ENCODE measurements at regions not wholly inside any gene's neighbourhood (a gene's known extent, or its start where the extent isn't known, plus 50 kb on each side); places are given as distances from the start of the nearest gene placed in this dataset.

DNA sequence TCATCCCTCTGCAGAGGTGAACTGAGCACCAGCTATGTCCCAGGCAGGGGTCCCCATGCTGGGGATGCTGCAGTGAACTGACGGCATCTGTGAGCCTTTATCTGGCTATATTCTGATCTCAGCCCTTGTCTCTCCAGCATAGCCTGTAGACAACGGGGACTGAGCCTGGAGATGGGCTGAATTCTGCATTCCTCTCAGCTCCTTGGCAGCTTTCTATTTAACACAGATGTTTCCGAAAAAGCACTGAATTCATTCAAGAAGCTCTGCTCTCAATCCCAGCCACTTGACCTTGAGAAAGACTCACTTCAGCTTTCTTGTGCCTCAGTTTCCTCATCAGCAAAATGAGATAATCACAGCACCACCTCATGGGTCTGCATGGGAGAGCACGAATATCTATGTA lies 204.4 kb upstream of the PMEPA1 start:
- DNase-seq (ENCODE audit: low read depth): no peak

DNA sequence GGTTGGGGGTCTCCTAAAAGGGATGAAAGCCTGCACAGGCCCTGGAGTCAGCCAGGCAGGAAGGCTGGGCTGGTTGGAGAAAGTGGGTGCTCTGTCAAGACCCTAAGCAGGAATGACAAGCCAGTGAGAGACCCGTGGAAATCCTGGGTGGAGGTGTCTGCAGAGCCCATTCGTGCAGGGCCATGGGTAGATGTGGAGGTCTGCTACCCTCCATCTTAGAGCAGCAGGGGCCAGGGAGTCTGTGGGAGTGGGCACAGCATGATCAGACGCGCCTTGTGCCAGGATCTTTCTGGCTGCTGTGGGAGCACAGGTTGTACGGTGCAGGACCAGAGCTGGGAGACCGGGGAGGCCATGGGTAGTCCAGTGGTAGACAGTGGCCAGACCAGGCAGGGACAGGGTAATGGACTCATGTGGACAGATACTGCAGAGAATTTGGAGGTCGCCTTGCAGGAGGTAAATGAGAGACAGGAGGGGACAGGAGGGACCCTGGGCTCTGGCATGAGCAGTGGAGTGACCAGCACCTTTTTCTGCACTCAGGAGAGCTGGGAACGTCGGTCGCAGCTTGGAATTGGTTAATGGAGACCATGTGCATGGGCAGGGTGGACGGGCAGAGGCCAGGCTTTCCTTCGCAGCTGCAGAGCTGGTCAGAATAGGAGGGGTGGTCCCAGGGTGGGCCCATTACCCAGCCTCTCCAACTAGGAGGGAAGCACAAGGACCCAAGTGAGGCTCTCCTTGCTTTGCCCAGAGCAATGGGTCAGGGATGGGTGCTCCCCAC lies 203.5 kb upstream of the PMEPA1 start:
- DNase-seq (ENCODE audit: low read depth): no peak

- DNase-seq (ENCODE audit: low read depth): no peak
Measured at GRCh38 chr20:57912227-57912582, 202.4 kb upstream of the PMEPA1 start.

GRCh38 chr20:57911512-57912226 lies 201.9 kb upstream of the PMEPA1 start:
- no peak for DNase-seq (ENCODE audit: low read depth)

- DNase-seq (ENCODE audit: low read depth): no peak
Measured at GRCh38 chr20:57910716-57911115, 200.9 kb upstream of the PMEPA1 start.

GRCh38 chr20:57909763-57910331 lies 200.0 kb upstream of the PMEPA1 start:
- DNase-seq (ENCODE audit: low read depth): no peak

GRCh38 chr20:57908704-57909630 lies 199.2 kb upstream of the PMEPA1 start:
- no peak for DNase-seq (ENCODE audit: low read depth)

DNA sequence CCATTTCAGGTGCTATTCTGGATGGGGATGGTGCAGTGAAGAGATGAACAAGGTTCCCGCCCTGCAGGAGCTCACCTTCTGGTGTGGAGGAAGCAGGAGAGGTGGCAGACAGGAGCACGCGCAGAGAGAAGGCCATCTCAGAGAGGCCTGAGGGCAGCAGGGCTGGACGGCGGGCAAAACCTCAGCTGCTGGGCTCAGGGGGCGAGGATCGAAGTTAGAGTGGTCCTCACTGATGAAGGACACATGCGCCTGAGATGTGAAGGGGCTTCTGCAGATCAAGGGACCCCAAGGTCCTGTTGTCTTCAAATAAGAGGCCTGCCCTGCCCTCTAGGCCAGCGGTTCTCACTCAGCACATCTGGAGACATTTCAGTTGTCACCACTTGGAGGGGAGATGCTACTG lies 198.4 kb upstream of the PMEPA1 start:
- DNase-seq (ENCODE audit: low read depth): no peak

GRCh38 chr20:57907131-57908000 lies 197.6 kb upstream of the PMEPA1 start:
- no peak for DNase-seq (ENCODE audit: low read depth)

DNA sequence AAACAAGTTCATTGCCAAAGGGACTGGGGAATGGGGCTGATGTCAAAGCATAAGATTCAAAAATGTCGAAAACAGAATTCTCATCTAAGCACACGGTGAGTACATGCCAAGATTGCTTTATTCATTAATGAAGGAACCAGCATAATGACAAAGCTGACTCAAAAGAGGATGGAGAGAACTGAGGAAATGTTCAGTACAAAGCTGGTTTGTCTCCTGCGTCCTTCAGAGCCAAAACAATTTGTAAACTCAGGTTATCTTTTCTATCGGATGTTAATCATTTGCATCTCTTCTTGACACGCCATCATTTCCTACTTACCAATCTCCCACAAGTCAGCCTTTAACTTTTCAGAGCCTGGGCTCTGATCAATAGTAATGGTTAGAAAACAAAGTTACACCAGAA lies 195.6 kb upstream of the PMEPA1 start:
- no peak for DNase-seq (ENCODE audit: low read depth)

DNA sequence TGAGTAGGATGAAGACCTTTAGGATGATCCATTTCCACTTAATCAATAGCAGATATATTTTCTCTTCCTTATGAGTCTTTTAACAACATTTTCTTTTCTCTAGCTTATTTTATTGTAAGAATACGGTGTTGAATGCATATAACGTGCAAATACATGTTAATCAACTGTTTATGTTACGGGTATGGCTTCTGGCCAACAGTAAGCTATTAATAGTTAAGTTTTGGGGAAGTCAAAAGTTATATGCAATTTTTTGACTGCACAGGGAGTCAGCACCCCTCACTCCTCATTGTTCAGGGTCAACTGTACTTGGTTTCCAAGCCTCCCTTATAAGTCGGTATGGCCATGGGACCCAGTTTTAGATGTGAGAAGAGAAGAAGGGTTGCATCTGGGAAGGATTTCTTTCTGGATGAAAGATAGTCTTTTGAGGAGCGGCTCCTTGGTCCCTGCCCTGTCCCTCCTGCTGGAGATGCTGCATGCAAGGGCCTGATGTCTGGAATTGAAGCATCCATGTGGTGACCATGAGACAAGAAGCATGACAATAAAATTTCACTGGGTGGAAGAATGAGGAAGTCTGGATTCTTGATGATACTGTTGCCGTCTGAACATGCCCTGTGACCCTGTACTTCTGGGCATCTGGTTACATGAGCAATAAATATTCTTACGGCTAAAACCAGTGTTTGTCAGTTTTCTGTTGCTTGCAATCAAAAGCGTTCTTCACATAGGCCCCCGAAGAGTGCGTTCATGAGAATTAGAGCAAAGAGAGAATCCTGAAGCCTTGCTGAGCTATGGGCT lies 194.7 kb upstream of the PMEPA1 start:
- DNase-seq (ENCODE audit: low read depth): no peak

DNA sequence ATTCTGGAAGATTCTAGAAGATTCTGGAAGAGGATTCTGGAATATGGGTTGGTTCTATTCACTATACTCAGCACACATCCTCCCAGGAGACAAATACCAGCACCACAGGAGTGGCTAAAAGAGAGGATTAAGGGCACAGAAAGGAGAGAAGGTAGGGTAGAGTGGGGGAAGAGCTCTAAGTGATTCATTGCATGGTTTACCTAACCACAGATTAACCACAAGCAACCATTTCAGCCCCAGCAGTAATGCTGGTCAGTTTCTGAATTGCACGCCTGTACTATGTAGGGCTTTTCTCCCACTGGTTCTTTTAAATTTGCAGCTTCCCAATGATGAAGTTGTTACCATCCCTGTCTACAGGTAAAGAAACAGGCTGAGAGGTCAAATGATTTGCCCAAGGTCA lies 192.7 kb upstream of the PMEPA1 start:
- peak; percentile 48 for DNase-seq (ENCODE audit: low read depth)

DNA sequence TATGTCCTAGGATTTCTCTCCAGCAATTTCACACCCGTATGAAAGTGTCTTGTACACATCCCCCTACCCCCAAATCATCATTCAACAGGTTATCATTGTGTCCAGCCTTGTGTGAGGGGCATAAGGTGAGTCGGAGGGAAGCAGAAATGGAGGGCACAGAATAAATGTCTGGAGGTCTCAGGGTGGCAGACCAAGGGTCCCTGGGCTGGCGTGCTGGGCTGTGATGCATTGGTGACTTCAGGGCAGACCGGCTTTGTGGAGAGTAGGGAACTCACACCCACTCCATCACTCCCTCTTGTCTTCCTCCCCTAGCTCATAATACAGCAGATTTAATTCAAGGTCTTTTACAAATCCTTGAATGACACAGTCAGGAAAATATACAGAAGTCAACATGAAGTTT lies 191.7 kb upstream of the PMEPA1 start:
- DNase-seq (ENCODE audit: low read depth): no peak

- no peak for DNase-seq (ENCODE audit: low read depth)
Measured at GRCh38 chr20:57900226-57900905, 190.6 kb upstream of the PMEPA1 start.

DNA sequence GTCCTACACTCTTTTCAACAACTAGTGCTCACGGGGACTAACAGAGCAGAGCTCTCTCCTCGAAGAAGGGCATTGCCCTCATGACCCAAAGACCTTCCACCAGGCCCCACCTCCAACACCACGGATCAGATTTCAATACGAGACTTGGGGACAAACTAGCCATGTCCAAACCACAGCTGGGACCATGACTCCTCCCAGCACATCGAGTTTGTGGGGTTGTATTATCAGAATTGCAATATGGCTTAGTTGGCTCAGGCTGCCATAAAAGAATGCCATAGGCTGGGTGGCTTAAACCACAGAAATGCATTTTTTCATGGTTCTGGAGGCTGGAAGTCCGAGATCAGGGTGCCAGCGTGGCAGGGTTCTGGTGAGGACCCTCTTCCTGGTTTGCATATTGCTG lies 189.7 kb upstream of the PMEPA1 start:
- DNase-seq (ENCODE audit: low read depth): no peak

- DNase-seq (ENCODE audit: low read depth): no peak
Measured at GRCh38 chr20:57898332-57898731, 188.5 kb upstream of the PMEPA1 start.

GRCh38 chr20:57897891-57898290 lies 188.1 kb upstream of the PMEPA1 start:
- DNase-seq (ENCODE audit: low read depth): no peak

DNA sequence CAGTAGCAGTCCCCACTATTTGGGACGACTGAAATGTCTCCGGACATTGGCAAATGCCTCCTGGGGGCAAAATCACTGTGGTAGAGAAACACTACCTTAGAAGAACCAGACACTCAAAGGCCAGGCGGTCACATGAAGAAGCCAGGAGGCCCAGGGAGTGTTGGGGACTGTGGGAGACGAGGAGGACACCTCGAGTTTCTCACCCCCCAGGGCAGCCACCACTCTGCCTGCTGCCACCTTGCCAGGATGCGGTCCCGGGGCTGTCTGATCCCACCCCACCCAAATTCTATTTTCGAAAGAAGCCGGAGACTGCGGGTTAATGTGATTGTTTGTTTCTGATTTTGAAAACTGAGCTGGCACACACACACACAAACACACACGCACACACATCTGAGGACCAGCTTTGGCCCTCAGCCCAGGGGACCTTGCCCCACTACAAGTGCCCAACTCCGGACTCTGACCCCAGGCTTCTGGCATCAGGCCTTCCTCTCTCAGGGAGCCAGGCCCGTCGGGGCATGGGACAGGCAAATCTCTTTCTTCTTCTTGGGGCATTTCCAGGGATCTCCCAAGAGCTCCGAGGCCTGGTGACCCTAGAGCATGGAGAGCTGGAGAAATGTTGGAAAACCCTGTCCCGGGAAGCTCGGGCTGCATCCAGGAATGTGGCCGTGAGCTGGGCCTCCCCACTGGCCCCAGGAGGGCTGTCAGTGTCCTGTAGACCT lies 187.5 kb upstream of the PMEPA1 start:
- no peak for DNase-seq (ENCODE audit: low read depth)

- no peak for DNase-seq (ENCODE audit: low read depth)
Measured at GRCh38 chr20:57896563-57896962, 186.7 kb upstream of the PMEPA1 start.
